Caco-2 (cell line): ENCODE measurements at regions not wholly inside any gene's neighbourhood (a gene's known extent, or its start where the extent isn't known, plus 50 kb on each side); places are given as distances from the start of the nearest gene placed in this dataset.
"Not testable (repeated sequence)": the region's sequence is repeated elsewhere in the genome, so short reads cannot be mapped to it uniquely, and the experiment has no call there.

ENCODE experiments used
- BruUV-seq: library from RNA; stranded (reverse); fragments of 400-500 nt; replicated peaks from 2 replicates; lab custom pipeline; 2021; lab: Mats Ljungman, UMichigan
- CTCF ChIA-PET: fragments of 300-600 bp; sonication (Branson Sonifier 250); formaldehyde crosslinking; loops from one replicate; lab custom pipeline; 2022; ENCODE audit warnings: antibody characterized with exemption; lab: Charles Lee
- POLR2A ChIA-PET: fragments of 300-600 bp; sonication (Branson Sonifier 250); formaldehyde crosslinking; loops from one replicate; lab custom pipeline; 2022; ENCODE audit warnings: antibody characterized with exemption; lab: Charles Lee
- DNase-seq, 2 experiments: peaks; one replicate each; pipeline versions ENCODE4 v3.0.0 to v3.0.0-alpha.2; 2020 to 2022
- H3K27me3 ChIP-seq: replicated peaks from 2 replicates; pipeline ENCODE4 v1.6.0; 2011; ENCODE audit warnings: low read length; ENCODE audit not compliant: control insufficient read depth, insufficient read depth
- H3K36me3 ChIP-seq: 2 replicates; pipeline ENCODE4 v1.5.1; 2011; ENCODE audit warnings: low read length; ENCODE audit not compliant: control insufficient read depth, insufficient read depth
- H3K4me1 ChIP-seq: fragments of 250-450 bp; sonication (Bioruptor Pico); 2 replicates; pipeline ENCODE4 v1.5.1; 2020; ENCODE audit warnings: mild to moderate bottlenecking
- H3K4me3 ChIP-seq: 2 replicates; pipeline ENCODE4 v1.5.1; 2011; ENCODE audit warnings: low read depth, mild to moderate bottlenecking, control low read depth, low read length
- H3K9me3 ChIP-seq: fragments of 250-450 bp; sonication (Bioruptor Pico); 2 replicates; pipeline ENCODE4 v1.5.1; 2020; ENCODE audit warnings: mild to moderate bottlenecking, moderate library complexity
- H3K27ac Mint-ChIP-seq: one replicate; pipeline ENCODE4 v1.8.0; 2022; ENCODE audit warnings: mixed read lengths; ENCODE audit not compliant: unreplicated experiment
- H3K27me3 Mint-ChIP-seq: one replicate; pipeline ENCODE4 v1.8.0; 2022; ENCODE audit warnings: mixed read lengths; ENCODE audit not compliant: insufficient read depth, unreplicated experiment
- H3K36me3 Mint-ChIP-seq: one replicate; pipeline ENCODE4 v1.8.0; 2022; ENCODE audit warnings: mild to moderate bottlenecking, mixed read lengths; ENCODE audit not compliant: insufficient read depth, unreplicated experiment
- H3K4me1 Mint-ChIP-seq: one replicate; pipeline ENCODE4 v1.8.0; 2022; ENCODE audit warnings: low read depth, mixed read lengths; ENCODE audit not compliant: unreplicated experiment
- H3K4me3 Mint-ChIP-seq: one replicate; pipeline ENCODE4 v1.8.0; 2022; ENCODE audit warnings: mild to moderate bottlenecking, moderate library complexity, mixed read lengths; ENCODE audit not compliant: unreplicated experiment
- H3K9me3 Mint-ChIP-seq: one replicate; pipeline ENCODE4 v1.8.0; 2022; ENCODE audit warnings: mixed read lengths; ENCODE audit not compliant: unreplicated experiment
- CTCF ChIP-seq, 2 experiments: fragments of 200-600 bp in 1 of 2; IDR thresholded peaks; 1 replicate in 1 of 2; 2 replicates in 1 of 2; pipeline versions ENCODE4 v1.5.1 to v1.8.0; 2011 to 2022; ENCODE audit warnings: antibody characterized with exemption in 1 of 2, control low read depth in 1 of 2, inconsistent platforms in 1 of 2, low read depth in 1 of 2, low read length in 1 of 2, mild to moderate bottlenecking in 1 of 2, moderate library complexity in 1 of 2; ENCODE audit not compliant: insufficient read depth in 1 of 2, severe bottlenecking in 1 of 2, unreplicated experiment in 1 of 2
- intact Hi-C: fragments of 100-400 bp; cut with micrococcal nuclease; formaldehyde crosslinking; loops from one replicate; pipeline ENCODE4 v1.10.0; 2022; ENCODE audit not compliant: unreplicated experiment

- DNase-seq = no peak
- POLR2A ChIA-PET = no interaction called here
- Mint-ChIP-seq H3K4me1 (no peaks in the 10 kb centered on the region), H3K36me3 (no peaks in the 10 kb centered on the region), H3K27me3 (no peaks in the 10 kb centered on the region), H3K4me3 (no peak overlapping the region), H3K27ac (no peak overlapping the region), H3K9me3 (no peaks in the 10 kb centered on the region)
- Histone ChIP-seq H3K4me1 (no peaks in the 10 kb centered on the region), H3K4me3 (no peak overlapping the region), H3K36me3 (no peaks in the 10 kb centered on the region), H3K27me3 (no peaks in the 10 kb centered on the region), H3K9me3 (no peaks in the 10 kb centered on the region)
- CTCF ChIA-PET = no interaction called here
- no peak for TF ChIP-seq CTCF (IDR thresholded peaks at IDR 0.05; ENCODE audit: insufficient read depth in 1 of 2, low read depth in 1 of 2, low read length in 1 of 2, severe bottlenecking in 1 of 2, unreplicated experiment in 1 of 2)
- intact Hi-C loops = no loop called here
- BruUV-seq = no TSS peak
Measured at GRCh38 chr14:28830115-28830534, 63.5 kb downstream of the FOXG1 start.

DNA sequence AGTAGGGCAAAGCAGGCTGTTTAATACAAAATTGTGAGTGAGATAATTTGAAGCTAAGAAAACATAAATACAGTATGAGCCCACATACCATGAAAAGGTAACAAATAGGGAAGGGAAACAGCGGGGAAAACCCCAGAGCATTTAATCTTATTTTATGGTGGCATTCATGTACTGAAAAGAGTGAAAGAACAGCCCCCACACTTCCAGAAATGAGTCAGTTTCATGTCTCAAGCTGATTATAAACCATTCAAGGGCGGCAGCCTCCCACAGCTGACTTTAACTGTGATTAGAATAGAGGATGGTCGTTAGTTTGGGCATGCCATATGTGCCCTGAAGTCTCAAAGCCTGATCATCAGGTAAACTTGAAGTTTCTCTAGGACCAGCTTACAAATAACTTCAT is 64.5 kb downstream of the FOXG1 start:
- Histone ChIP-seq H3K9me3 (no peaks in the 10 kb centered on the region), H3K4me1 (no peaks in the 10 kb centered on the region), H3K27me3 (no peaks in the 10 kb centered on the region), H3K36me3 (no peaks in the 10 kb centered on the region), H3K4me3 (no peak overlapping the region)
- intact Hi-C loops = no loop called here
- no peaks in the 10 kb centered on the region for H3K4me1 Mint-ChIP-seq
- BruUV-seq = no TSS peak
- no peak overlapping the region for H3K4me3 Mint-ChIP-seq
- H3K27ac Mint-ChIP-seq = no peak overlapping the region
- no peaks in the 10 kb centered on the region for H3K9me3 Mint-ChIP-seq
- no peaks in the 10 kb centered on the region for H3K36me3 Mint-ChIP-seq
- DNase-seq = no peak
- POLR2A ChIA-PET = no interaction called here
- H3K27me3 Mint-ChIP-seq = no peaks in the 10 kb centered on the region
- TF ChIP-seq CTCF (IDR thresholded peaks at IDR 0.05; ENCODE audit: insufficient read depth in 1 of 2, low read depth in 1 of 2, low read length in 1 of 2, severe bottlenecking in 1 of 2, unreplicated experiment in 1 of 2) = no peak
- CTCF ChIA-PET = no interaction called here

DNA sequence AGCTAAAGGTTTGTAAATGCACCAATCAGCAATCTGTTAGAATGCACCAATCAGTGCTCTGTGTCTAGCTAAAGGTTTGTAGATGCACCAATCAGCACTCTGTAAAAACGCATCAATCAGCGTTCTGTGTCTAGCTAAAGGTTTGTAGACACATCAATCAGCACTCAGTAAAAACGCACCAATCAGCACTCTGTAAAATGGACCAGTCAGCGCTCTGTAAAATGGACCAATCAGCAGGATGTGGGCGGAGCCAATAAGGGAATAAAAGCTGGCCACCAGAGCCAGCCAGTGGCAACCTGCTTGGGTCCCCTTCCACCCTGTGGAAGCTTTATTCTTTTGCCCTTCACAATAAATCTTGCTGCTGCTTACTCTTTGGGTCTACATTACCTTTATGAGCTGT is 76.0 kb downstream of the FOXG1 start:
- H3K9me3 Mint-ChIP-seq, H3K36me3 ChIP-seq, H3K4me1 ChIP-seq, H3K4me3 ChIP-seq, BruUV-seq, DNase-seq, H3K4me3 Mint-ChIP-seq, CTCF ChIA-PET, intact Hi-C loops, H3K4me1 Mint-ChIP-seq, H3K27me3 ChIP-seq, POLR2A ChIA-PET, H3K27me3 Mint-ChIP-seq, H3K9me3 ChIP-seq, H3K36me3 Mint-ChIP-seq, H3K27ac Mint-ChIP-seq: not testable (repeated sequence)

GRCh38 chr14:28867571-28867970 is 101.0 kb downstream of the FOXG1 start:
- no peak for DNase-seq
- Mint-ChIP-seq H3K27me3 (peaks cover 3% of the 10 kb centered on the region), H3K9me3 (no peaks in the 10 kb centered on the region), H3K36me3 (no peaks in the 10 kb centered on the region), H3K4me1 (no peaks in the 10 kb centered on the region), H3K4me3 (no peak overlapping the region), H3K27ac (no peak overlapping the region)
- no peak for TF ChIP-seq CTCF (IDR thresholded peaks at IDR 0.05; ENCODE audit: insufficient read depth in 1 of 2, low read depth in 1 of 2, low read length in 1 of 2, severe bottlenecking in 1 of 2, unreplicated experiment in 1 of 2)
- H3K27me3 ChIP-seq = no peaks in the 10 kb centered on the region
- intact Hi-C loops = no loop called here
- no TSS peak for BruUV-seq
- no peaks in the 10 kb centered on the region for H3K36me3 ChIP-seq
- H3K4me1 ChIP-seq = no peaks in the 10 kb centered on the region
- ChIA-PET CTCF (no interaction called here), POLR2A (no interaction called here)
- H3K4me3 ChIP-seq = no peak overlapping the region
- H3K9me3 ChIP-seq = no peaks in the 10 kb centered on the region
